Subcutaneous abdominal adipose tissue (tissue), 5 donors: ENCODE measurements at regions not wholly inside any gene's neighbourhood (a gene's known extent, or its start where the extent isn't known, plus 50 kb on each side); places are given as distances from the start of the nearest gene placed in this dataset.

Source experiments
- H3K27ac ChIP-seq: one replicate; pipeline ENCODE4 v1.7.0; 2013; ENCODE audit warnings: low read depth, mild to moderate bottlenecking, inconsistent platforms, low read length, moderate library complexity
- H3K27me3 ChIP-seq, 5 donors: one replicate each; pipeline ENCODE4 v1.7.0; 2013; ENCODE audit warnings: low read length in 5 of 5, inconsistent platforms in 1 of 5; ENCODE audit not compliant: control insufficient read depth in 5 of 5, insufficient read depth in 4 of 5
- H3K36me3 ChIP-seq, 5 donors: one replicate each; pipeline ENCODE4 v1.7.0; 2013; ENCODE audit warnings: low read length in 5 of 5; ENCODE audit not compliant: control insufficient read depth in 5 of 5, insufficient read depth in 5 of 5
- H3K4me1 ChIP-seq, 5 donors: one replicate each; pipeline ENCODE4 v1.7.0; 2013; ENCODE audit warnings: low read length in 5 of 5, mild to moderate bottlenecking in 3 of 5, moderate library complexity in 1 of 5; ENCODE audit not compliant: control insufficient read depth in 5 of 5, insufficient read depth in 5 of 5
- H3K4me3 ChIP-seq, 5 donors: one replicate each; pipeline ENCODE4 v1.7.0; 2013; ENCODE audit warnings: low read length in 5 of 5, low read depth in 1 of 5
- H3K9ac ChIP-seq, 5 donors: one replicate each; pipeline ENCODE4 v1.7.0; 2013; ENCODE audit warnings: low read length in 5 of 5, mild to moderate bottlenecking in 4 of 5, moderate library complexity in 3 of 5
- H3K9me3 ChIP-seq, 5 donors: one replicate each; pipeline ENCODE4 v1.7.0; 2013; ENCODE audit warnings: low read length in 5 of 5; ENCODE audit not compliant: control insufficient read depth in 5 of 5
- donor health status: healthy.
- donor health status: healthy.
- donor health status: healthy.
- donor health status: healthy.
- donor health status: healthy.

DNA sequence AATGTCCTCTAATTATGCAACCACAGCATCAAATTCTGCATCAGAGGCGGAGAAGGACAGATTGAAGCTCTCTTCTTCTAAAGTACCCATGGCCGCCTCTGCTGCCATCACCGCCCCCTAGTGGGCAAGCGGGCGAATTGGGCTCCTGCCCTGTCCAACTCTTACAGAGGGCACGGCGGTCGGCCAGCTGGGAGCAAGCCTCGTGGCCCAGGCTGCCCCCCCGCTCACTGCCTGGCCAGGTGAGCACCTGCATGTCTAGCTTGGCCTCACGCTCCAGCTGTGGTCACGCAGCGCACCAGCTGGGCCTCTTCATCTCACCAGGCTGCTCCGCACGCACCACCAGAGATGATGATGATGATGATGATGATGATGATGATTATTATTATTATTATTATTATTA is 146.1 kb upstream of the TOM1L1 start:
- Histone ChIP-seq H3K4me3 (no peak overlapping the region), H3K9me3 (peaks cover 0 to 2% (median 0%) of the 10 kb centered on the region in 5 donors), H3K9ac (no peak overlapping the region), H3K27me3 (no peaks in the 10 kb centered on the region), H3K4me1 (no peaks in the 10 kb centered on the region), H3K27ac (no peak overlapping the region), H3K36me3 (no peaks in the 10 kb centered on the region)

- Histone ChIP-seq H3K36me3 (no peaks in the 10 kb centered on the region), H3K27me3 (no peaks in the 10 kb centered on the region), H3K4me3 (no peak overlapping the region), H3K4me1 (no peaks in the 10 kb centered on the region), H3K27ac (no peak overlapping the region), H3K9me3 (peaks cover 0 to 2% (median 0%) of the 10 kb centered on the region in 5 donors), H3K9ac (no peak overlapping the region)
Measured at GRCh38 chr17:54760836-54761235, 139.8 kb upstream of the TOM1L1 start.

GRCh38 chr17:54770836-54771235 is 129.8 kb upstream of the TOM1L1 start:
- Histone ChIP-seq H3K9ac (no peak overlapping the region), H3K27me3 (no peaks in the 10 kb centered on the region), H3K4me1 (peaks cover 0 to 6% (median 0%) of the 10 kb centered on the region in 5 donors), H3K4me3 (no peak overlapping the region), H3K9me3 (no peaks in the 10 kb centered on the region), H3K36me3 (no peaks in the 10 kb centered on the region), H3K27ac (no peak overlapping the region)

DNA sequence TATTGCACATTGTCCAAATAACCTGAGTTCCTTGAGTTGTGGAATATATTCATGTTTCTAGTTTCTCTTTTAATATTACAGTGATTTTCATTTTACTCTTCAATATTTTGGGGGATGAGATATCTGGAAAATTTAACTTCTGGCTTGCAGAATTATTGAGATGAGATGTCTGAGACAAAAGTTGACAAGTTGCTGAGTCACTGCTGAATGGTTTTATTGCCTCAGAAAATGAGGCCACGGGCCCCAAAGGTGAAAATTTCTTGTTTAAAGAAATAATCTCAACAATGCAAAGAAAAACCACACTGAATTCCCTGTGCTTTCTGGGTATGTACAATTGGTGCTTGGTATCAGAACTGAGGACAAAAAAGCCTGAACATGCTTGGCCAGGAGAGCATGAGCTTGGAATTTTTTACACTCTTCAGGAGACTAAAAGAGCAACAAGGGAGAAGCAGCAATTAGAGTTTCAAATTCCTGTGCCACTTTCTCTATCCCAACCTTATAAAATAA is 129.2 kb upstream of the TOM1L1 start:
- H3K4me3 ChIP-seq = no peak overlapping the region
- H3K9ac ChIP-seq = no peak overlapping the region
- H3K9me3 ChIP-seq = no peaks in the 10 kb centered on the region
- no peaks in the 10 kb centered on the region for H3K27me3 ChIP-seq
- no peak overlapping the region for H3K27ac ChIP-seq
- H3K4me1 ChIP-seq = peaks cover 0 to 6% (median 0%) of the 10 kb centered on the region in 5 donors
- no peaks in the 10 kb centered on the region for H3K36me3 ChIP-seq

DNA sequence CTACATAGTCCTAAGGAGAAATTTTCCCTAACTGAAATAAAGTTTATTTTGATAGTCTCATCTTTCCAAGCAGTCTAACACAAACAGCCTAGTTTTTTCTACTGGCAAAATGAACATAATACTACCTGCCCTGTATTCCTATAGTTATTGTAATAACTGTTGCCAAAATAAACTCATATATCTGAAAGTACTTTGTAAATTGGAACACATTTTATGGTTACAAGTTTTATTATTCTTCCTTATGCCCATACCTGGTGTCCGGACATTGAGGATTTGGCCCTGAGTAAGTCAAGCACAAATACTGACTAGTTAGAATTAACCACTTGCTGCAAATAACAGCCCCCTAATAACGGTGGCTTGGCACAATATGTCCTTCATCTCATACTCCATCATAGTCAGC is 120.4 kb upstream of the TOM1L1 start:
- H3K9me3 ChIP-seq = no peaks in the 10 kb centered on the region

GRCh38 chr17:54781389-54781788 is 119.3 kb upstream of the TOM1L1 start:
- Histone ChIP-seq H3K9ac (no peak overlapping the region), H3K27ac (no peak overlapping the region), H3K4me3 (no peak overlapping the region), H3K36me3 (no peaks in the 10 kb centered on the region), H3K9me3 (no peaks in the 10 kb centered on the region), H3K27me3 (no peaks in the 10 kb centered on the region), H3K4me1 (no peaks in the 10 kb centered on the region)

More for the DNA sequence above, 120.4 kb upstream of the TOM1L1 start:
- Histone ChIP-seq H3K36me3 (no peaks in the 10 kb centered on the region), H3K9ac (no peak overlapping the region), H3K27ac (no peak overlapping the region), H3K4me3 (no peak overlapping the region), H3K4me1 (no peaks in the 10 kb centered on the region), H3K27me3 (no peaks in the 10 kb centered on the region)

DNA sequence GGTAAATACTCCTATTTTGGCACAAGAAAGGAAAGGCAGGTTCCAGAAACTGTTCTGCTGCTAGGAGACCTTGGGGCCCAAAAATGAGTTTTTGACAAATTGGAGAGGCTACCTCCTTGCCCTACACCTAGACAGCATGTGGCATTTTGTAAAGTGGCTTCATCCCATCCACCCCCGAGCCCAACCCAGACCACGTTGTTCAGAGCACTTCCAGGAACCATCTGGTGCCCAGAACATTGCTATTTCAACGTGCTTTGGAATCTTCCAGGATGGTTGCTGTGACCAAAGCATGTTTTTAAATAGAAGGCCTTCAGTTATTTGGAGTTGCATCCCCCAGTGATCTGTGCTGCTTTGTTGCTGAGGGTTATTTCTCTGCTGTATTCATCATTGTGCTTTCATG is 116.3 kb upstream of the TOM1L1 start:
- Histone ChIP-seq H3K4me3 (no peak overlapping the region), H3K9me3 (no peaks in the 10 kb centered on the region), H3K27ac (no peak overlapping the region), H3K4me1 (no peaks in the 10 kb centered on the region), H3K9ac (no peak overlapping the region), H3K27me3 (no peaks in the 10 kb centered on the region), H3K36me3 (no peaks in the 10 kb centered on the region)

- no peaks in the 10 kb centered on the region for H3K27me3 ChIP-seq
- no peak overlapping the region for H3K4me3 ChIP-seq
- no peak overlapping the region for H3K9ac ChIP-seq
- H3K36me3 ChIP-seq = no peaks in the 10 kb centered on the region
- no peak overlapping the region for H3K27ac ChIP-seq
- no peaks in the 10 kb centered on the region for H3K4me1 ChIP-seq
- H3K9me3 ChIP-seq = no peaks in the 10 kb centered on the region
Measured at GRCh38 chr17:54785643-54786268, 114.9 kb upstream of the TOM1L1 start.

DNA sequence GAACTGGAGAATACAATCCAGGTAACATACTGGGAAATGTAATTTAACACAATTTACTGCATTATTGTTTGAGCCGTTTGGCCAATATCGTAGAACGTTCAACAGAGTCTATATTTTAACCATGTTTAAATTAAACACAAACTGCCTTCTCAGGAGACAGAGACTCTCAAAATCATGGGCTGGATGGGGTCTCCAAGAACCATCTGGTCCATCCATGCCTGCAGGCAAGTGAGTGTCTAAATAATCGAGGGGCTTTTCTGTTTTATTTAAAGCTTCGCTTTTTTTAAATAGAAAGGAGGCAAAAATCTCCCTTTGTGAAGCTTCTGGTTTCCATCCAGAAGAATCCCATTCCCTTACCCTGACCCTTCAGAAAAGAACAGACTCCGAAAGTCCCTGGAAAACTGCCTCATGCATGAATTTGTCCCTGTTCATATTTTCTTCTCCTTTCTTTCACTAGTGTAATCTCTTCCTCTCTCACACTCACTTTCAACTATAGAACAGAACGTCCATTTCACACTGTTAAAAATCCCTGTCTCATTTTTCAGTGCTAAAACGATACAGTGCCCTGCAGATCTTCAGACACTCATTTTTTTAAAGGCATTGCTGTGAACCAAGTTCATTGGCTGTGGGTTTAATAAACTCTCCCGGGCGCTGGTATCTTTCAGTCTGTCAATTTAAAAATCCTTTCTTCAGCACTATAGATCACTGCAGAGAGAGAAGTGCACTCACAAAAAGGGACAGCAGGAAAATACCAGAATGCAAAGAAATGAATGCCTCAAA is 111.4 kb upstream of the TOM1L1 start:
- Histone ChIP-seq H3K9ac (no peak overlapping the region), H3K4me1 (no peaks in the 10 kb centered on the region), H3K9me3 (no peaks in the 10 kb centered on the region), H3K27ac (no peak overlapping the region), H3K4me3 (no peak overlapping the region), H3K36me3 (no peaks in the 10 kb centered on the region), H3K27me3 (no peaks in the 10 kb centered on the region)

GRCh38 chr17:54793271-54793670 is 107.4 kb upstream of the TOM1L1 start:
- H3K4me1 ChIP-seq = no peaks in the 10 kb centered on the region
- no peak overlapping the region for H3K9ac ChIP-seq
- H3K9me3 ChIP-seq = no peaks in the 10 kb centered on the region
- no peak overlapping the region for H3K27ac ChIP-seq
- H3K4me3 ChIP-seq = no peak overlapping the region
- H3K27me3 ChIP-seq = no peaks in the 10 kb centered on the region
- no peaks in the 10 kb centered on the region for H3K36me3 ChIP-seq
